Body of pancreas (tissue), 4 donors: ENCODE measurements at regions not wholly inside any gene's neighbourhood (a gene's known extent, or its start where the extent isn't known, plus 50 kb on each side); places are given as distances from the start of the nearest gene placed in this dataset.

ENCODE experiments used
- ATAC-seq: fragments of 150-250 bp; one replicate; pipeline ENCODE4 v1.9.1; 2016
- DNase-seq, 4 donors: peaks; one replicate each; pipeline ENCODE4 v3.0.0-alpha.2; 2019
- H3K27ac ChIP-seq, 4 donors: fragments of 200-600 bp; sonication (generic); 1 replicate in 3 of 4; 2 replicates in 1 of 4; pipeline versions ENCODE4 v1.5.1 to v1.6.1; 2016 to 2019; ENCODE audit warnings: mild to moderate bottlenecking in 1 of 4, mixed read lengths in 1 of 4, moderate library complexity in 1 of 4
- H3K27me3 ChIP-seq, 2 donors: fragments of 200-600 bp; sonication (generic); one replicate each; pipeline ENCODE4 v1.6.0; 2016; ENCODE audit warnings: mild to moderate bottlenecking in 1 of 2
- H3K36me3 ChIP-seq, 2 donors: fragments of 200-600 bp; sonication (generic); replicated peaks in 1 of 2; 2 replicates each; pipeline ENCODE4 v1.5.1; 2016; ENCODE audit warnings: low read depth in 2 of 2; ENCODE audit not compliant: insufficient read depth in 1 of 2
- H3K4me1 ChIP-seq: fragments of 200-600 bp; sonication (generic); one replicate; pipeline ENCODE4 v1.6.0; 2016
- H3K4me3 ChIP-seq, 2 donors: fragments of 200-600 bp; sonication (generic); 1 replicate in 1 of 2; 2 replicates in 1 of 2; pipeline ENCODE4 v1.5.1; 2016 to 2019
- H3K9me3 ChIP-seq, 3 donors: fragments of 200-600 bp; sonication (generic); 1 replicate in 2 of 3; 2 replicates in 1 of 3; pipeline ENCODE4 v1.5.1; 2016
- CTCF ChIP-seq, 7 experiments: fragments of 450-650 bp in 4 of 7; fragments of 200-600 bp in 3 of 7; sonication (generic) in 3 of 7; IDR thresholded peaks; one replicate each; pipeline ENCODE4 v1.5.1; 2016 to 2019; ENCODE audit warnings: antibody characterized with exemption in 7 of 7
- POLR2A ChIP-seq, 3 donors: fragments of 450-650 bp; IDR thresholded peaks; one replicate each; pipeline ENCODE4 v1.6.1; 2016; ENCODE audit warnings: antibody characterized with exemption in 3 of 3, mild to moderate bottlenecking in 2 of 3
- WGBS, 2 donors: methylation state at CpG; one replicate each; pipeline ENCODE4 v1.1.5; 2017; 5-methylcytosine and 5-hydroxymethylcytosine counted together
- intact Hi-C: fragments of 100-400 bp; cut with DNase I; formaldehyde crosslinking; loops from one replicate; pipeline ENCODE4 v1.15.1; 2023

DNA sequence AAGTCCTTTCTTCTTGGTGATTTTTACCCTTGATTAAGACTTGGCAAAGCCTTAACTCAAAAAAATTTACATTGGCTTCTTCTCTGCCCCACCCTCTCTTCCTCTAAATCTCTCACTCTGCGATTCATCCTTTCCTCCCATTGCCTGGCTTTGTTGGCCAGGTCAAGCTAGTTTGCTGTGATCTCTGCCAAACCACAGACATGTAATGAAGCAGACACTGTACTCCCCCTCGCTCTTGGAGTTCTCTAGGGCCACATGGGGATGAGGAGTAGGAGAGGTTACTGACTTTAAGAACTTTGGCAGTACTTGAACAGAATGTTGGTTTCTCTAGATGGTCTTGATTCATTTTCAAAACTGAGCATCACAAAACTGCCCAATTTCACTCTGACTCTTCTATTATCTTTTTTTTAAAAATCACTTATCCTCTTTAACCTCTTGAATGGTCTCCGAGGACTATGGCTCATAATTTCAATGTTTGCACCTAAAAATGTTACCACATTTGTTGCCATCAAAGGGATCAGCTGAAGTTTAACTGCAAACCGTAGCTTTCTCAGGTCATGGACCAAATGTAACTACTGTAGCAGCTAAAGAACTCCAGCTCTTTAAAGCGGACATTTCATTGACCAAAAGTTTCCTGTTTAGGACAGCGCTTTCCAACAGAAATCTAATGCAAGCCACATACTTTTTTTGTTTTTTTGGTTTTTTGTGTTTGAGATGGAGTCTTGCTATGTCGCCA lies 62.7 kb upstream of the IPO9 start:
- Histone ChIP-seq H3K36me3 (no peaks in the 10 kb centered on the region), H3K9me3 (peaks cover 0 to 2% (median 0%) of the 10 kb centered on the region in 3 donors), H3K4me3 (no peak overlapping the region), H3K27me3 (no peaks in the 10 kb centered on the region), H3K27ac (no peak overlapping the region), H3K4me1 (no peaks in the 10 kb centered on the region)
- 85 to 88% methylated on average over 7 of the region's 7 CpGs for WGBS, 2 donors
- intact Hi-C loops = no loop called here
- ATAC-seq (peak; percentile 68), DNase-seq (peak in 1 of 4 donors; percentile 52)
- TF ChIP-seq CTCF (IDR thresholded peaks at IDR 0.05) = no peak
- no peak for TF ChIP-seq POLR2A (IDR thresholded peaks at IDR 0.05)

- Histone ChIP-seq H3K36me3 (no peaks in the 10 kb centered on the region), H3K4me3 (no peak overlapping the region), H3K9me3 (peaks cover 0 to 4% (median 0%) of the 10 kb centered on the region in 3 donors), H3K27me3 (no peaks in the 10 kb centered on the region), H3K27ac (no peak overlapping the region), H3K4me1 (no peaks in the 10 kb centered on the region)
- DNase-seq (no peak), ATAC-seq (no peak)
- TF ChIP-seq CTCF (IDR thresholded peaks at IDR 0.05) (no peak), POLR2A (IDR thresholded peaks at IDR 0.05) (no peak)
- intact Hi-C loops = no loop called here
- WGBS, 2 donors = 90 to 94% methylated on average over 6 of the region's 6 CpGs
These were observed 61.6 kb upstream of the IPO9 start for GRCh38 chr1:201767339-201767738.

GRCh38 chr1:201769072-201769471 lies 59.9 kb upstream of the IPO9 start:
- Histone ChIP-seq H3K27ac (no peak overlapping the region), H3K27me3 (no peaks in the 10 kb centered on the region), H3K4me1 (no peaks in the 10 kb centered on the region), H3K9me3 (peaks cover 0 to 4% (median 0%) of the 10 kb centered on the region in 3 donors), H3K36me3 (no peaks in the 10 kb centered on the region), H3K4me3 (no peak overlapping the region)
- no peak for TF ChIP-seq POLR2A (IDR thresholded peaks at IDR 0.05)
- TF ChIP-seq CTCF (IDR thresholded peaks at IDR 0.05) = no peak
- DNase-seq = no peak
- ATAC-seq = no peak
- intact Hi-C loops = no loop called here
- WGBS, 2 donors = 61 to 64% methylated on average over 2 of the region's 2 CpGs

DNA sequence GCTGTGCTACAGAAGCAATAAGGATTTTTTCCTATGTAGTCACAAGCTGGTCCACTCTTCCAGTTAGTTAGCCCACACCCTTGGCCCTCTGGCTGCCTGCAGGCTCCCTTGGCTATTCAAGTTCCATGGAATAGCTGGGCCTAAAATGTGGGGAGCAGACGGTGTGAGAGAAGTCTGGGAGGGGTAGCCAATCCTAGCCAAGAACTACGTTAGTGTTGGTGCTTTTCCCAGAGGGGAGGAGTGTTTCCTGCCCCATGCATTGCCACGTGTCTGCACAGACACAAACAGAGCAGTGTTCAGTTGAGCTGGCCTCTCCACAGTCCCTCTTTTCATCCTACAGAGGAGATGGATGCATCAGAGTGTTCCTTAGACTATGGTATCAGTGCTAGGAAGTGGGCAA lies 59.0 kb upstream of the IPO9 start:
- H3K27me3 ChIP-seq = no peaks in the 10 kb centered on the region
- intact Hi-C loops = no loop called here
- 49 to 88% methylated on average over 3 of the region's 3 CpGs for WGBS, 2 donors
- no peaks in the 10 kb centered on the region for H3K36me3 ChIP-seq
- H3K9me3 ChIP-seq = peaks cover 0 to 4% (median 0%) of the 10 kb centered on the region in 3 donors
- DNase-seq (no peak), ATAC-seq (no peak)
- H3K4me1 ChIP-seq = no peaks in the 10 kb centered on the region
- no peak overlapping the region for H3K4me3 ChIP-seq
- TF ChIP-seq POLR2A (IDR thresholded peaks at IDR 0.05) = no peak
- no peak overlapping the region for H3K27ac ChIP-seq

DNA sequence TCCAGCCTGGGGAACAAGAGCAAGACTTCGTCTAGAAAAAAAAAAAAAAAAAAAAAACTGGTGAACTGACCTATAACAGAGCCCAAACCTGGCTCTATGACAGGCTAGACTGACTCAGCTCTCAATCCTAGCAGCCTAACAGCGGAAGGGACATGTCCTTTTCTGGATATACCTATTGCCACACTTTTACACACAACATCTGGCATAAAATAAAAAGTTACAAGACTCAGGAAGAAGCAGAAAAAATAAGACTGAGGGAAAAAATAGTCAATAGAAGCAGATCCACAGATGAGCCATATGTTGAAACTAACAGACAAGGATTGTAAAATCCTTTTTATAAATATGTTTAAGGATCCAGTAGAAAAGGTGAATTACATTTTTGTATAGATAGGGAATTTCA lies 57.5 kb upstream of the IPO9 start:
- WGBS, 2 donors = 87 to 96% methylated on average over 2 of the region's 2 CpGs
- no peaks in the 10 kb centered on the region for H3K4me1 ChIP-seq
- no peak overlapping the region for H3K4me3 ChIP-seq
- H3K27me3 ChIP-seq = no peaks in the 10 kb centered on the region
- DNase-seq (no peak), ATAC-seq (no peak)
- no peak overlapping the region for H3K27ac ChIP-seq
- H3K36me3 ChIP-seq = no peaks in the 10 kb centered on the region
- TF ChIP-seq POLR2A (IDR thresholded peaks at IDR 0.05) = no peak
- no peak for TF ChIP-seq CTCF (IDR thresholded peaks at IDR 0.05)
- intact Hi-C loops = no loop called here
- H3K9me3 ChIP-seq = peaks cover 0 to 4% (median 0%) of the 10 kb centered on the region in 3 donors
